Caco-2 (cell line): ENCODE measurements at regions not wholly inside any gene's neighbourhood (a gene's known extent, or its start where the extent isn't known, plus 50 kb on each side); places are given as distances from the start of the nearest gene placed in this dataset.
"Not testable (repeated sequence)": the region's sequence is repeated elsewhere in the genome, so short reads cannot be mapped to it uniquely, and the experiment has no call there.

Experiments
- BruUV-seq: library from RNA; stranded (reverse); fragments of 400-500 nt; replicated peaks from 2 replicates; lab custom pipeline; 2021; lab: Mats Ljungman, UMichigan
- CTCF ChIA-PET: fragments of 300-600 bp; sonication (Branson Sonifier 250); formaldehyde crosslinking; loops from one replicate; lab custom pipeline; 2022; ENCODE audit warnings: antibody characterized with exemption; lab: Charles Lee
- POLR2A ChIA-PET: fragments of 300-600 bp; sonication (Branson Sonifier 250); formaldehyde crosslinking; loops from one replicate; lab custom pipeline; 2022; ENCODE audit warnings: antibody characterized with exemption; lab: Charles Lee
- DNase-seq, 2 experiments: peaks; one replicate each; pipeline versions ENCODE4 v3.0.0 to v3.0.0-alpha.2; 2020 to 2022
- H3K27me3 ChIP-seq: replicated peaks from 2 replicates; pipeline ENCODE4 v1.6.0; 2011; ENCODE audit warnings: low read length; ENCODE audit not compliant: control insufficient read depth, insufficient read depth
- H3K36me3 ChIP-seq: 2 replicates; pipeline ENCODE4 v1.5.1; 2011; ENCODE audit warnings: low read length; ENCODE audit not compliant: control insufficient read depth, insufficient read depth
- H3K4me1 ChIP-seq: fragments of 250-450 bp; sonication (Bioruptor Pico); 2 replicates; pipeline ENCODE4 v1.5.1; 2020; ENCODE audit warnings: mild to moderate bottlenecking
- H3K4me3 ChIP-seq: 2 replicates; pipeline ENCODE4 v1.5.1; 2011; ENCODE audit warnings: low read depth, mild to moderate bottlenecking, control low read depth, low read length
- H3K9me3 ChIP-seq: fragments of 250-450 bp; sonication (Bioruptor Pico); 2 replicates; pipeline ENCODE4 v1.5.1; 2020; ENCODE audit warnings: mild to moderate bottlenecking, moderate library complexity
- H3K27ac Mint-ChIP-seq: one replicate; pipeline ENCODE4 v1.8.0; 2022; ENCODE audit warnings: mixed read lengths; ENCODE audit not compliant: unreplicated experiment
- H3K27me3 Mint-ChIP-seq: one replicate; pipeline ENCODE4 v1.8.0; 2022; ENCODE audit warnings: mixed read lengths; ENCODE audit not compliant: insufficient read depth, unreplicated experiment
- H3K36me3 Mint-ChIP-seq: one replicate; pipeline ENCODE4 v1.8.0; 2022; ENCODE audit warnings: mild to moderate bottlenecking, mixed read lengths; ENCODE audit not compliant: insufficient read depth, unreplicated experiment
- H3K4me1 Mint-ChIP-seq: one replicate; pipeline ENCODE4 v1.8.0; 2022; ENCODE audit warnings: low read depth, mixed read lengths; ENCODE audit not compliant: unreplicated experiment
- H3K4me3 Mint-ChIP-seq: one replicate; pipeline ENCODE4 v1.8.0; 2022; ENCODE audit warnings: mild to moderate bottlenecking, moderate library complexity, mixed read lengths; ENCODE audit not compliant: unreplicated experiment
- H3K9me3 Mint-ChIP-seq: one replicate; pipeline ENCODE4 v1.8.0; 2022; ENCODE audit warnings: mixed read lengths; ENCODE audit not compliant: unreplicated experiment
- CTCF ChIP-seq, 2 experiments: fragments of 200-600 bp in 1 of 2; IDR thresholded peaks; 1 replicate in 1 of 2; 2 replicates in 1 of 2; pipeline versions ENCODE4 v1.5.1 to v1.8.0; 2011 to 2022; ENCODE audit warnings: antibody characterized with exemption in 1 of 2, control low read depth in 1 of 2, inconsistent platforms in 1 of 2, low read depth in 1 of 2, low read length in 1 of 2, mild to moderate bottlenecking in 1 of 2, moderate library complexity in 1 of 2; ENCODE audit not compliant: insufficient read depth in 1 of 2, severe bottlenecking in 1 of 2, unreplicated experiment in 1 of 2
- intact Hi-C: fragments of 100-400 bp; cut with micrococcal nuclease; formaldehyde crosslinking; loops from one replicate; pipeline ENCODE4 v1.10.0; 2022; ENCODE audit not compliant: unreplicated experiment

- Histone ChIP-seq H3K36me3 (no peaks in the 10 kb centered on the region), H3K9me3 (0 out of 2 replicates have a peak, but pooled peaks cover 3% of the 10 kb centered on the region), H3K27me3 (no peaks in the 10 kb centered on the region), H3K4me3 (no peak overlapping the region), H3K4me1 (no peaks in the 10 kb centered on the region)
- H3K27me3 Mint-ChIP-seq: no peaks in the 10 kb centered on the region
- H3K36me3 Mint-ChIP-seq: no peaks in the 10 kb centered on the region
- no peak overlapping the region for H3K4me3 Mint-ChIP-seq
- peaks cover 7% of the 10 kb centered on the region for H3K9me3 Mint-ChIP-seq
- ChIA-PET POLR2A (no interaction called here), CTCF (no interaction called here)
- H3K4me1 Mint-ChIP-seq: no peaks in the 10 kb centered on the region
- no peak for TF ChIP-seq CTCF (IDR thresholded peaks at IDR 0.05; ENCODE audit: insufficient read depth in 1 of 2, low read depth in 1 of 2, low read length in 1 of 2, severe bottlenecking in 1 of 2, unreplicated experiment in 1 of 2)
- no peak for DNase-seq
- H3K27ac Mint-ChIP-seq: no peak overlapping the region
- intact Hi-C loops: no loop called here
- BruUV-seq: no TSS peak
These were observed 79.3 kb upstream of the ST8SIA6 start for GRCh38 chr10:17533731-17534130.

GRCh38 chr10:17528306-17528862, 74.0 kb upstream of the ST8SIA6 start:
- ChIA-PET CTCF (no interaction called here), POLR2A (no interaction called here)
- H3K4me1 Mint-ChIP-seq: peaks cover 15% of the 10 kb centered on the region
- DNase-seq: no peak
- no peak overlapping the region for H3K4me3 Mint-ChIP-seq
- H3K27me3 Mint-ChIP-seq: no peaks in the 10 kb centered on the region
- BruUV-seq: no TSS peak
- Histone ChIP-seq H3K4me3 (no peak overlapping the region), H3K4me1 (no peaks in the 10 kb centered on the region), H3K27me3 (no peaks in the 10 kb centered on the region), H3K9me3 (0 out of 2 replicates have a peak, but pooled peaks cover 3% of the 10 kb centered on the region), H3K36me3 (no peaks in the 10 kb centered on the region)
- TF ChIP-seq CTCF (IDR thresholded peaks at IDR 0.05; ENCODE audit: insufficient read depth in 1 of 2, low read depth in 1 of 2, low read length in 1 of 2, severe bottlenecking in 1 of 2, unreplicated experiment in 1 of 2): no peak
- intact Hi-C loops: no loop called here
- H3K36me3 Mint-ChIP-seq: no peaks in the 10 kb centered on the region
- no peak overlapping the region for H3K27ac Mint-ChIP-seq
- H3K9me3 Mint-ChIP-seq: peaks cover 25% of the 10 kb centered on the region

GRCh38 chr10:17527514-17528146, 73.2 kb upstream of the ST8SIA6 start:
- no peaks in the 10 kb centered on the region for H3K36me3 ChIP-seq
- no TSS peak for BruUV-seq
- Mint-ChIP-seq H3K9me3 (peaks cover 25% of the 10 kb centered on the region), H3K27me3 (no peaks in the 10 kb centered on the region), H3K36me3 (no peaks in the 10 kb centered on the region), H3K27ac (no peak overlapping the region), H3K4me1 (peaks cover 15% of the 10 kb centered on the region), H3K4me3 (no peak overlapping the region)
- no peaks in the 10 kb centered on the region for H3K27me3 ChIP-seq
- H3K4me3 ChIP-seq: no peak overlapping the region
- no peak for TF ChIP-seq CTCF (IDR thresholded peaks at IDR 0.05; ENCODE audit: insufficient read depth in 1 of 2, low read depth in 1 of 2, low read length in 1 of 2, severe bottlenecking in 1 of 2, unreplicated experiment in 1 of 2)
- ChIA-PET POLR2A (no interaction called here), CTCF (no interaction called here)
- intact Hi-C loops: no loop called here
- no peak for DNase-seq
- H3K9me3 ChIP-seq: 0 out of 2 replicates have a peak, but pooled peaks cover 3% of the 10 kb centered on the region
- no peaks in the 10 kb centered on the region for H3K4me1 ChIP-seq

GRCh38 chr10:17526571-17526970, 72.2 kb upstream of the ST8SIA6 start:
- H3K4me3 ChIP-seq, H3K27ac Mint-ChIP-seq, H3K9me3 ChIP-seq, H3K4me1 ChIP-seq, H3K36me3 Mint-ChIP-seq, H3K36me3 ChIP-seq, BruUV-seq, CTCF ChIA-PET, DNase-seq, intact Hi-C loops, H3K27me3 ChIP-seq, POLR2A ChIA-PET, H3K4me3 Mint-ChIP-seq, H3K27me3 Mint-ChIP-seq: not testable (repeated sequence)
- Mint-ChIP-seq H3K9me3 (peaks cover 25% of the 10 kb centered on the region), H3K4me1 (peaks cover 15% of the 10 kb centered on the region)
